IPS-18c (cell line): ENCODE measurements at regions not wholly inside any gene's neighbourhood (a gene's known extent, or its start where the extent isn't known, plus 50 kb on each side); places are given as distances from the start of the nearest gene placed in this dataset.
"Not testable (repeated sequence)": the region's sequence is repeated elsewhere in the genome, so short reads cannot be mapped to it uniquely, and the experiment has no call there.

Experiments
- H3K4me3 ChIP-seq: 2 replicates; pipeline ENCODE4 v1.7.0; 2013; ENCODE audit warnings: low read depth, mild to moderate bottlenecking, low read length, moderate library complexity; ENCODE audit not compliant: insufficient read depth
- H3K9me3 ChIP-seq: one replicate; pipeline ENCODE4 v1.6.1; 2013; ENCODE audit warnings: mild to moderate bottlenecking, low read length, moderate library complexity; ENCODE audit not compliant: control insufficient read depth, insufficient read depth

DNA sequence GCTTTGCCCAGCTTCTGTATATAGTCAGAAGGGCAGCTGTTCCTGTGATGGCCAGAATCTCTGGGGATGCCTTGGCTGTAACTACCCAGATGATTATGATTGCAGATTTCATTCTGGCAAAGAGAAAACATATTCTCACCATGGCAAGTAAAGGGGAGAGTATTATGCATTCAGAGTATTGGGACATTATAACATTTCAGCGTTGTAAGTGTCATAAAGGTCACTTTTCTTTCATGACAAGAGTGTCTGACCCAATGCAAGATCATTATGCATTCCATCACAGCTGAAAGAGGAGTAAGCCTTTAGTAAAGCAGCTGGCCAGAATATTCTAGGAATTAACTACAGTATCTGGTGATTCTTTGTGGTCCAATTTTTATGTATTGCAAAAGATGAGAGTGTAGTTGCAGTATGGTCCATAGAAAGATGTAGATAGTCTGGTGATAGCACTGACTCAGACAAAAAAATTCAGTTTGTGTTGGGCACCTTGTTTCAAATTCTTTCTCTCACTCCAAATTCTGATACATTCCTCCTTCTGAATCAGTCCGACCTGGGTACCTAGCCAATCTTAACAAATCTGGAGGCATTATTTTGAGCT, 2366.3 kb downstream of the PCDH7 start:
- no peak overlapping the region for H3K4me3 ChIP-seq
- H3K9me3 ChIP-seq, result no peaks in the 10 kb centered on the region

DNA sequence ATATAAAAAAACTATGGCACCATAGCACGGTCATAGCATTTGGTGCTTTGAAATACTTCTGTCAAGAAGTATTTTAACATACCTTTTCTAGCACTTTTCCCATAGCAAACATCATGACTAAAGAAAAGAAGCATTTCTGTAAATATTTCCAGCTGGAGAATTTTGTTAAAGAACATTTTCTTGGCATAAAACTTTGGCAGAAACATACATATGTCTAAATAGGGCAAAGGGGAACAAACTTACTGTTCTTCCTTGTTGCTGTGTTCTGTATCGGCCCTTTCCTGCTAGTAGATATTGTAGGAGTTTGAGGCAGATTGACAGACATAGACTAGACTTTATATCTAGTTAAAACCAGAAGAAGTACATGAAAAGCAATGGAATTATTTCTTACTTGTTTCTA, 2368.5 kb downstream of the PCDH7 start:
- no peaks in the 10 kb centered on the region for H3K9me3 ChIP-seq
- H3K4me3 ChIP-seq, result no peak overlapping the region

DNA sequence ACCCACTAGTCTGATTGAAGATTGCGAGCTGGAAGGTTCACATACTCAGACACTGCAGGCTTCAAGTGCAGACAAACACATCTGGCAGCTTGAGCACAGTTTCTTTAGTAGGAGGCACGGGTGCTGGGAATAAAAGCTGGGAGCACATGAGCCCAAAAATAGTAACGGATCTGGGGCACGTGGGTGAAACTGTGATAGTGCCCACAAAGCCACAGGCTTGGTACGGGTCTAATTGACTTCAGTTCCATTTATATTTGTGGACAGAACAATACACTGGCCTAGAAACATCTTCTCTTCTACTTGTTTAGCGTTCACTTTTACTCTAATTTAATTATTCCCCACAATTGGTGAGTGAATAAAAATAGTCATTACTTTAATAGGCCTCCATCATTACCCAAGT, 2370.7 kb downstream of the PCDH7 start:
- H3K9me3 ChIP-seq, result no peaks in the 10 kb centered on the region
- H3K4me3 ChIP-seq, result no peak overlapping the region

DNA sequence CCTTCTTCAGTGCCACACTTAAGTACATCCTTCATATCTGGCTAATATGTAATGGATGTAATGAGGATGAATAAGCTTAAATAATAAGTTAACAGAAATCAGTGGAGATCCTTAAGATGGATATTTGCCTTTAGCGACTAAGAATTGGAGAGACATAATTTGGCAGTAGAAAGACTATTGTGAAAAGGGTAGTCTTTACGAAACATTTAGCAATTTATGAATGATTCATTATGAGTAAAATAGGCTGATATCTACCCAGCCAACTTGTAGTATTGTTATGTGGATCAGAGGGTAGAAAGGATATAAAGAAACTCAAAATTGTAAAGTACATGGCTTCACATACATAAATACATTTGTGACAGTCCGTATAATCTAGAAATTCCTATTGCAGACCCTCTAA, 2371.8 kb downstream of the PCDH7 start:
- H3K9me3 ChIP-seq, result no peaks in the 10 kb centered on the region
- H3K4me3 ChIP-seq, result no peak overlapping the region

DNA sequence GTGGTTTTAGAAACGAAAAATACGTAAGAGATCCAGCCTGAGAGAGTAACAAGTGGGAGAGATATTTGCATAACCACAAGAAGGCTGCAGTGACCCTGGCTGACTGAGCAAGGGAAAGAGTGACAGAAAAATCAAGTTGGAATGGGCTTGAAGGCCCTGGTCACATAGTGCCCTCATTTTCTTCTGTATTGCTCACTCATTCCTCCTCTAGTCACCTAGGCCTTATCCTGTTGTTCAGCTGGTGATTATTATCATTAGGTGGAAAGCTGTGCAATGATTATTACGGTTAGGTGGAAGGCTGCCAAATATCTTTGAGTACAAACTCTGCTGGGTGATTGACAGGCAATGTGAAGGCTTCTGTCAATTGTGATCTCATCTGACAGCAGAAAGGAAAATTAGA, 2384.1 kb downstream of the PCDH7 start:
- H3K4me3 ChIP-seq, result no peak overlapping the region
- no peaks in the 10 kb centered on the region for H3K9me3 ChIP-seq

DNA sequence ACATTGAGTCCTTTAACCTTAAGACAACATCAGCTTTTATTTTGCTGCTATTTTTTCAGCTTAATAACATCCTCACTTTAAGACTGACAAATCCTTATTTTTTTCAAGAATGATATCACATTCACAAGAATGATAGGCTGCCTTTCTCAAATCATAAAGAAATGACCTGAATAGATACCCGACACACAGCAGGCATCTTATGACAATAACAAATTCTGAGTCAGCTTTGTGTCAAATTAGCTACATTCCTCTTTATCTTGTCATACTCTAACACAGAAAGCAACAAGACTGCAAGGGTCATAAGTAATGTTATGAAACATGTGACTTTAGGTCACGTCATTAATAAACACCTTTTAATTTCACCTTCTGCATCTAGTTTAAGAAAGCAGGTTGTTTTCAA, 2387.6 kb downstream of the PCDH7 start:
- H3K9me3 ChIP-seq, result no peaks in the 10 kb centered on the region
- H3K4me3 ChIP-seq, result no peak overlapping the region

DNA sequence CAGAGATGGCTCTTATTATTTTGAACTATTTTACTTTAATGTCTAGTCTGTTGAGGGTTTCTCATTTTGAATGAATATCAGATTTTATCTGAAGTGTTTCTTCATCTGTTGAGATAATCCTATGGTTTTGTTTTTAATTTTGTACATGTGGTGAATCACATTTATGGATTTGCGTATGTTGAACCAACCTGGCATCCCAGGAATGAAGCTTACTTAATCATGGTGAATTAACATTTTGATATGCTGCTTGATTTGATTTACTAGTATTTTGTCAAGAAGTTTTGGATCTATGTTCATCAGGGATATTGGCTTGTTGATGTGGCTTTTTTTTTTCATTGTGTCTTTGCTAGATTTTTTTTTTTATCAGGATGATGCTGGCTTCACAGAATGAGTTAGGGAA, 2390.9 kb downstream of the PCDH7 start:
- Histone ChIP-seq H3K9me3 (no peaks in the 10 kb centered on the region), H3K4me3 (no peak overlapping the region)

DNA sequence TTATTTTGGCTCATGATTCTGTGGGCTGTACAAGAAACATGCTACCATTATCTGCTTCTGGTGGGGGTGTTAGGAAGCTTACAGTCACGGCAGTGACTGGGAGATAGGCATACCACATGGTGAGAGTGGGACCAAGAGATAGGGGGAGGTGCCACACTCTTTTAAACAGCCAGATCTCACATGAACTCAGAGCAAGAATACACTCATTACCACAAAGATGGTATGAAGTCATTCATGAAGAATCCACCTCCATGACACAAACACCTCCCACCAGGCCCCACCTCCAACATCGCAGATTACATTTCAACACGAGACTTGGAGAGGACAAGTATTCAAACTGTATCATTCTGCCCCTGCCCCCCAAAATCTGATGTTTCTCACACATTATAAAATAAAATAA, 2396.7 kb downstream of the PCDH7 start:
- Histone ChIP-seq H3K9me3 (no peaks in the 10 kb centered on the region), H3K4me3 (no peak overlapping the region)

DNA sequence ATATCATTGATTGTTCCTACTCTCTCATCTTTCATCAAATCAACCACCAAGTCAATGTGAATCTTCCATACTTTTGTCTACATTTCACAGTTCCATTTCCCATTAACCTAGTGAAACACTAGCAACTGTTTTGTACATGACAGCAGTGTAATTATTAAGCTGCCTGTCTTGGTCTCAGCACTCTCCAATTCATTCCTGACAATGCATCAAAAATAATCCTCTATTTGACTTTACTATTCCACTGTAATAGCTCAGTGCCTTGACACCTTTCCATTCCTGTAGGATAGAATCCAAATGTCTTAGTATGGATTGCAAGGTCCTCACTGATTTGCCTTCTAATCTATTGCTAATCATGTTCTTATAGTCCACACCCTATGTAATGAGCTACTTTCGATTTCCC, 2405.8 kb downstream of the PCDH7 start:
- H3K4me3 ChIP-seq, result no peak overlapping the region

DNA sequence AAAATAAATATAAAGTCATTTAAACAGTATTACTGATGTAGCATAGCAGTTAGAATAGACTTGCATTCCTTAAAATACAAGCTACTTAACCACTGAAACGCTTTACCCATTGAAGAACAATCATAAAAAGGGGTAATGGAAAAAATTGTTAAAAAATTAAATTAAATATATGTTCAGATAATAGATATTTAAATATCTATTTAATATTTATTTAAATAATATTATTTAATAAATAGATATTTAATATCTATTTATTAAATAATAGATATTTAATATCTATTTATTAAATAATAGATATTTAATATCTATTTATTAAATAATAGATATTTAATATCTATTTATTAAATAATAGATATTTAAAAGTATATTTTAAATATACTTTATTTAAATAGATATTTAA, 2410.5 kb downstream of the PCDH7 start:
- H3K9me3 ChIP-seq, H3K4me3 ChIP-seq: not testable (repeated sequence)

More for the DNA sequence above, 2405.8 kb downstream of the PCDH7 start:
- H3K9me3 ChIP-seq, result no peaks in the 10 kb centered on the region

DNA sequence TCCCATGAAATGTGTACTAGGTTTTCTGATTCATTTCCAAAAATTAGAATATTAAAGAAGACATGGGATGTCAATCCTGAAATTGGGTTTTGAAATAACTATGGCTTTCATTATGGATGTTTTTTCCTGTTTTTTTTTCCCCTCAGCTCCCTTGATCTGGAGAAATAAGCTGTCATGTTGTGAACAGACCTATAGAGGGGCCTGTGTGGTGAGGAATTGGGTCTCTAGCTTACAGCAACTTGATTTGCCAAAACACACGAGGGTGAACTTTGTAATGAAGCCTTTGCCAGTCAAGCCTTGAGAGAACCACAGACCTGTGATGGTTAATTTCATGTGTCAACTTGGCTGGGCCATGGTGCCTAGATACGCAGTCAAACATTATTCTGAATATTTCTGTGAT, 2413.6 kb downstream of the PCDH7 start:
- Histone ChIP-seq H3K4me3 (no peak overlapping the region), H3K9me3 (no peaks in the 10 kb centered on the region)

DNA sequence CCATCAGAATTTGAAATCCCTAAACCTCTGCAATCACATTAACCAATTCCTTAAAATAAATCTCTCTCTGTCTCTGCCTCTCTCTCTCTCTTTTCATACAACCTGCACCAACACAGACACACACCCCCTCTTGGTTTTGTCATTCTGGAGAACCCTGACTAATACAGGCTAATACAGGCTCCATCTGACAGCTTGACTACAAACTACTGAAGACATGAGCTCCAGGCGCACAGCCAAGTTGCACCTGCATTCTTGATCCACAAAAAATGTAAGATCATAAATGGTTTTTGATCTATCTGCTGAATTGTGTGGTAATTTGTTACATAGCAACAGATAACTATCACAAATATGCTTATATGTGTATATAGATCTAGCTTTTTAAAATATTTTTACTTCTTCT, 2414.2 kb downstream of the PCDH7 start:
- no peaks in the 10 kb centered on the region for H3K9me3 ChIP-seq
- H3K4me3 ChIP-seq, result no peak overlapping the region

DNA sequence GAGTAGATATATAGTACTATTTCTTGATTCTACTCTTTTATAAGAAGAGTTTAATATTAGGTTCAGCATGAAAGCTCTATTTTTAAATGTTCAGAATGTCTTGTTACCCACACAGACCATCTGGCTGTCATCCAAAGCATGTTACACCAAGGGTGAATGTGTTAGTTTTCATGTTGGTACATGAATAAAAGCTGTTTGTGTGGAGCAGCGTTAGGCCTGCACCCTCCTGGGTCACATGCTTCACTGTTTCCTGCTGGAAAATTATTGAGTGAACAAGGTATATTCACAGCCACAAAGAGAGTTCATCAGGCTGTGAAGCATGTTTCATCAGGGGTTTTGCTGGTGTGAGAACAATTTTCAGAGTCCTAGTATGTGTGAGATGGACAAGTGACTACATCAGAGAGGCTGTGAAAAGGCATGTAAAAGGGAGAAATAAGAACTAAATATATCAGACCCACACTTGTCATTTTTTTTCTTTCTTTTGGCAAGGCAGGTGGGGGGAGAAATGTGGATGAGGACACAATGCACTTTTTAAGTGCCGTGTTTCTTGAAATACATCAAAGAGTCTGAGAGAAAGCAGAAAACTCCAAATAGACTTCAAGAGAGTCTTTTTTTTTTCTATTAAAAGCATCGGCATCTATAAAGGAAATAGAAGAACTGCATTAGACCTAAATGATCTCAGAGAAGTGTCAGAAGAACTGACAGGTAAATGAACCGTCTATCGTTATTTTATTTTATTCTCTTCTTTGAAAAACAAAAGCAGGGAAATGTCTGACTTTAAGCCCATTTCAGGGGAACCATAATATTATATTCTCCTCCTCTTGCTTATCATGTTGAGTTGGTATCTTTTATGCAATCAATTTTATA, 2429.7 kb downstream of the PCDH7 start:
- Histone ChIP-seq H3K9me3 (no peaks in the 10 kb centered on the region), H3K4me3 (no peak overlapping the region)

DNA sequence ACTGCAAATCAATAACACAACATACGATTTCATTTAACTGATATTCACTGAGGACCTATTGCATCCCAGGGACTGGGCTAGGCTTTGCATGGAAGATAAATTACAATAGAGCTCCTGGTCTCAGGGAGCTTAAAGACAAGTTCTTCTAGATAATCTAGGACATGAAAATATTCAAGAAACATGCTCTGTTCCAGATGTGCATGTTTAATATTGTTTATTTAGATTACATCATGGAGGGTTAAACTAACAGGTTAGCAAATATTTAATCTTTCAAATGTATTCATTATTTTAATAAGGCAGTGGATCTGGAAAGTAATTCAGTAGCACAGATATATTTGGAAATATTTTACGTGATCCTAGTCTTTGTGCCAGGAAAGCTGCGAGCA, 2430.3 kb downstream of the PCDH7 start:
- H3K9me3 ChIP-seq, result no peaks in the 10 kb centered on the region
- H3K4me3 ChIP-seq, result no peak overlapping the region

DNA sequence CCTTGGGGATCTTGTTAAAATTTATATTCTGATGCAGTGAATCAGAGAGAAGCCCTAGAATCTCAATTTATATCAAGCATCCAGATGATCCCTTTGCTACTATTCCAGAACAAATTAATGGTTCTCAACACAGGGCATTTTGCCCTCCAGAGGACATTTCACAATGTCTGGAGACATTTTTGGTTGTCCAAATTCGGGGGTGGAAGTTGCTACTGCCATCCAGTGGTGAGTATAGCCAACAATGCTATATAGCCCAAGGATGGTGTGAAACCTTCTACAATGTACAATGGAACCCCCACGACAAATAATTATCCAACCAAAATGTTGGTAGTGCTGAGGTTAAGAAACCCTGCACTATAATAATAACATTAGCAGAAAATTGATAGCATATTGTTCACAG, 2440.0 kb downstream of the PCDH7 start:
- Histone ChIP-seq H3K4me3 (no peak overlapping the region), H3K9me3 (no peaks in the 10 kb centered on the region)

DNA sequence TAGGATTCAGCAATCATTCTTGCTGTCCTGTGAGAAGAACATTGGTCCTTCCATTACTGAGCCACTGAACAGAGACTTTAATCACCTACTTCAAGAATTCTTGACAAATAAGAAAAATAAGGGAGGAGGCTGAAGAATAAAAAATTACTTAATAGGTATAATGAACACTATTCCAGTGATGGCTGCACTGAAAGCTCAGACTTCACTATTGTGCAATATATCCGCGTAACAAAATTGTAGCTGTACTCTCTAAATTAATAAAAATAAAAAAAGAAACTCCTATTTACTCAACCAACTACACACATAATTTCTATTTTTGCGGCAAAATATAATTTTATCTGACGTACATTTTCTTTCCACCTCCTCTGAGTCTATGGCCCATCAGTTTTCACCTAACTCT, 2441.0 kb downstream of the PCDH7 start:
- no peaks in the 10 kb centered on the region for H3K9me3 ChIP-seq
- H3K4me3 ChIP-seq, result no peak overlapping the region

DNA sequence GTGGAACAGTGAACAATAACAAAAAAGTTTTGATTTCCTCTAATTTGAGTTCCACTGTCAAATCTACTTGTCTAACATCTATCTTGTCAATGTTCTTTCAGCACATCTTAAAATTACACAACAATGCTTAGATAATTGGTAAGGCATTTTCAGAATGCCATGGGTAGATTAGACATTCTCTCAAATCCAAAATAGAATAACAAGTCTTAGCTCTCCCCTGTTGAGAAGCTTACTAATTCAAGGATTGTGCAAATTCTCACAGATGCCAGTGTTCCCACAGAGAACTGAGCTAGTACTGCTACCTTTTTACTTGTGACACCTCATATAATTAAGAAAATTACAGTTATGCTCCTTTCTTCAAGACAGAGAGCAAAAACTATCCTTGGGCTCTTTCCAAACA, 2442.0 kb downstream of the PCDH7 start:
- no peak overlapping the region for H3K4me3 ChIP-seq
- H3K9me3 ChIP-seq, result no peaks in the 10 kb centered on the region

DNA sequence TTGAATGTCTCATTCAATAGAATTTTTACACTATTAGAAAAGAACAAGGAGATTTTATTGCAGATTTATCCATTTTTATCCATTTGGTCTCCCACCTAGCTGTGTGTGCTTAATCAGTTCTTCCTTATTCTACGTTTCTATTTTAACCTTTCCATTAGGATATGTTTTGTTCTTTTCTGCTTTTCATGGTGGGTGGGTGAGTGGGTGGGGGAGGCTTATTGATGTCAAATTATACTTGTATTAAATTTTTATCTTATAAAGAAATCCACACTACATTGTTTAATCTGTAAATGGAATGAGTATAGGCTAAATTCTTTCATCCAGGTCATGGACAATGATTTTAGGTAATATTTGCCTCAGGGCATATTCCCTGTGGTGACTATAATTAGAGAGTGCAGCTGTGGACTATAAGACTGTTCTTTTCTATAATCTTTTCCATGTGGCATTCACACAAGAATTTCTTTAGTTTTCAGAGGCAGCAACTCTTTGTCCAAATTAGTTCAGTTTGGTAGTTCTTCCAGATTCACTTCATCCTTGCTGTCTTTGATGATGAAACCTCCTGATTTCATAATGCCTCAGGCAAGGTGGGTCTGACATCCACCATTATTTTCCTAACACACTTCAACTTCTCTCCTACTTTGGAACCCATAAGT, 2451.8 kb downstream of the PCDH7 start:
- no peak overlapping the region for H3K4me3 ChIP-seq
- no peaks in the 10 kb centered on the region for H3K9me3 ChIP-seq
